ENCODE measurements at regions not wholly inside any gene's neighbourhood (a gene's known extent, or its start where the extent isn't known, plus 50 kb on each side); places are given as distances from the start of the nearest gene placed in this dataset.

- no peaks in the 10 kb centered on the region for H3K27me3 ChIP-seq (ENCODE audit: control insufficient read depth, extremely low read depth, insufficient read depth, low read length)
Observed at GRCh38 chr12:24600551-24600950, 348.4 kb downstream of the BCAT1 start.

GRCh38 chr12:24599736-24600135, 349.2 kb downstream of the BCAT1 start:
- Histone ChIP-seq H3K36me3 (ENCODE audit: control insufficient read depth in 2 of 2, extremely low read depth in 1 of 2, insufficient read depth in 2 of 2, low read length in 2 of 2) (no peaks in the 10 kb centered on the region), H3K27me3 (ENCODE audit: control insufficient read depth, extremely low read depth, insufficient read depth, low read length) (no peaks in the 10 kb centered on the region), H4K20me1 (ENCODE audit: control insufficient read depth, extremely low read depth, insufficient read depth, low read length) (no peaks in the 10 kb centered on the region), H3K4me3 (ENCODE audit: control insufficient read depth in 2 of 3, extremely low read depth in 1 of 3, insufficient read depth in 2 of 3, low read depth in 1 of 3, low read length in 3 of 3) (no peak overlapping the region), H3K4me2 (ENCODE audit: control insufficient read depth, extremely low read depth, insufficient read depth, low read depth, low read length) (no peak overlapping the region), H3K79me2 (ENCODE audit: control insufficient read depth, insufficient read depth, low read length) (no peaks in the 10 kb centered on the region), H3K9ac (ENCODE audit: control insufficient read depth, extremely low read depth, insufficient read depth, low read length) (no peak overlapping the region), H2AFZ (ENCODE audit: control insufficient read depth, low read length) (no peak overlapping the region), H3K9me1 (ENCODE audit: control insufficient read depth, extremely low read depth, insufficient read depth, low read length) (no peaks in the 10 kb centered on the region), H3K9me3 (ENCODE audit: control insufficient read depth, low read depth, low read length) (no peaks in the 10 kb centered on the region), H3K4me1 (ENCODE audit: control insufficient read depth, extremely low read depth, insufficient read depth, low read length) (peaks cover 11% of the 10 kb centered on the region), H3K27ac (ENCODE audit: control insufficient read depth, insufficient read depth, low read length) (no peak overlapping the region)
- no peak for DNase-seq (ENCODE audit: low read depth, low spot score)
- dilution Hi-C loops (cut with MboI; ENCODE audit: extremely low pct_ligation_motif_present, low sequenced_read_pairs) = no loop called here
- no peak for FAIRE-seq
- no peak for TF ChIP-seq EZH2 (IDR thresholded peaks at IDR 0.05; ENCODE audit: low read length)
- TF ChIP-seq, protein P1, sequence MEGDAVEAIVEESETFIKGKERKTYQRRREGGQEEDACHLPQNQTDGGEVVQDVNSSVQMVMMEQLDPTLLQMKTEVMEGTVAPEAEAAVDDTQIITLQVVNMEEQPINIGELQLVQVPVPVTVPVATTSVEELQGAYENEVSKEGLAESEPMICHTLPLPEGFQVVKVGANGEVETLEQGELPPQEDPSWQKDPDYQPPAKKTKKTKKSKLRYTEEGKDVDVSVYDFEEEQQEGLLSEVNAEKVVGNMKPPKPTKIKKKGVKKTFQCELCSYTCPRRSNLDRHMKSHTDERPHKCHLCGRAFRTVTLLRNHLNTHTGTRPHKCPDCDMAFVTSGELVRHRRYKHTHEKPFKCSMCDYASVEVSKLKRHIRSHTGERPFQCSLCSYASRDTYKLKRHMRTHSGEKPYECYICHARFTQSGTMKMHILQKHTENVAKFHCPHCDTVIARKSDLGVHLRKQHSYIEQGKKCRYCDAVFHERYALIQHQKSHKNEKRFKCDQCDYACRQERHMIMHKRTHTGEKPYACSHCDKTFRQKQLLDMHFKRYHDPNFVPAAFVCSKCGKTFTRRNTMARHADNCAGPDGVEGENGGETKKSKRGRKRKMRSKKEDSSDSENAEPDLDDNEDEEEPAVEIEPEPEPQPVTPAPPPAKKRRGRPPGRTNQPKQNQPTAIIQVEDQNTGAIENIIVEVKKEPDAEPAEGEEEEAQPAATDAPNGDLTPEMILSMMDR (optimal IDR thresholded peaks at IDR 0.05 in 1 of 3, IDR thresholded peaks at IDR 0.05 in 1 of 3, conservative IDR thresholded peaks at IDR 0.05 in 1 of 3; ENCODE audit: extremely low read depth in 1 of 3, insufficient read depth in 2 of 3, low read length in 3 of 3) = no peak

More at GRCh38 chr12:24600551-24600950, 348.4 kb downstream of the BCAT1 start:
- dilution Hi-C loops (cut with MboI; ENCODE audit: extremely low pct_ligation_motif_present, low sequenced_read_pairs) = no loop called here
- no peaks in the 10 kb centered on the region for H3K79me2 ChIP-seq (ENCODE audit: control insufficient read depth, insufficient read depth, low read length)
- H3K9ac ChIP-seq (ENCODE audit: control insufficient read depth, extremely low read depth, insufficient read depth, low read length) = no peak overlapping the region
- TF ChIP-seq, protein P1 (optimal IDR thresholded peaks at IDR 0.05 in 1 of 3, IDR thresholded peaks at IDR 0.05 in 1 of 3, conservative IDR thresholded peaks at IDR 0.05 in 1 of 3; ENCODE audit: extremely low read depth in 1 of 3, insufficient read depth in 2 of 3, low read length in 3 of 3) = no peak
- no peak for TF ChIP-seq EZH2 (IDR thresholded peaks at IDR 0.05; ENCODE audit: low read length)
- H3K4me2 ChIP-seq (ENCODE audit: control insufficient read depth, extremely low read depth, insufficient read depth, low read depth, low read length) = no peak overlapping the region
- no peaks in the 10 kb centered on the region for H3K36me3 ChIP-seq (ENCODE audit: control insufficient read depth in 2 of 2, extremely low read depth in 1 of 2, insufficient read depth in 2 of 2, low read length in 2 of 2)
- H3K9me3 ChIP-seq (ENCODE audit: control insufficient read depth, low read depth, low read length) = no peaks in the 10 kb centered on the region
- H3K27ac ChIP-seq (ENCODE audit: control insufficient read depth, insufficient read depth, low read length) = no peak overlapping the region
- no peaks in the 10 kb centered on the region for H3K9me1 ChIP-seq (ENCODE audit: control insufficient read depth, extremely low read depth, insufficient read depth, low read length)
- H4K20me1 ChIP-seq (ENCODE audit: control insufficient read depth, extremely low read depth, insufficient read depth, low read length) = no peaks in the 10 kb centered on the region
- DNase-seq (ENCODE audit: low read depth, low spot score) = no peak
- no peak overlapping the region for H2AFZ ChIP-seq (ENCODE audit: control insufficient read depth, low read length)
- no peak for FAIRE-seq
- H3K4me3 ChIP-seq (ENCODE audit: control insufficient read depth in 2 of 3, extremely low read depth in 1 of 3, insufficient read depth in 2 of 3, low read depth in 1 of 3, low read length in 3 of 3) = no peak overlapping the region
- H3K4me1 ChIP-seq (ENCODE audit: control insufficient read depth, extremely low read depth, insufficient read depth, low read length) = peaks cover 11% of the 10 kb centered on the region

All from keratinocyte (primary cell).